Suprapubic skin (tissue), 4 donors: ENCODE measurements at regions not wholly inside any gene's neighbourhood (a gene's known extent, or its start where the extent isn't known, plus 50 kb on each side); places are given as distances from the start of the nearest gene placed in this dataset.

Experiments
- DNase-seq, 2 donors: peaks; one replicate each; pipeline ENCODE4 v3.0.0-alpha.2; 2019; ENCODE audit warnings: low spot score in 2 of 2
- H3K27ac ChIP-seq: fragments of 200-600 bp; sonication (generic); one replicate; pipeline ENCODE4 v1.5.1; 2019
- H3K27me3 ChIP-seq: fragments of 200-600 bp; sonication (generic); one replicate; pipeline ENCODE4 v1.5.1; 2019
- H3K36me3 ChIP-seq: fragments of 200-600 bp; sonication (generic); one replicate; pipeline ENCODE4 v1.5.1; 2019
- H3K4me1 ChIP-seq: fragments of 200-600 bp; sonication (generic); one replicate; pipeline ENCODE4 v1.5.1; 2019
- H3K4me3 ChIP-seq: fragments of 200-600 bp; sonication (generic); one replicate; pipeline ENCODE4 v1.5.1; 2019; ENCODE audit warnings: mild to moderate bottlenecking
- H3K9me3 ChIP-seq: fragments of 200-600 bp; sonication (generic); one replicate; pipeline ENCODE4 v1.5.1; 2019
- EP300 ChIP-seq: sonication (generic); formaldehyde crosslinking; IDR thresholded peaks from one replicate; pipeline ENCODE4 v1.6.1; 2017; ENCODE audit warnings: antibody characterized with exemption
- POLR2A ChIP-seq, 2 donors: fragments of 450-650 bp; IDR thresholded peaks; one replicate each; pipeline ENCODE4 v1.6.1; 2017; ENCODE audit warnings: antibody characterized with exemption in 2 of 2, mild to moderate bottlenecking in 2 of 2, moderate library complexity in 2 of 2
- POLR2AphosphoS5 ChIP-seq, 3 donors: sonication (generic); formaldehyde crosslinking; IDR thresholded peaks; one replicate each; pipeline ENCODE4 v1.6.1; 2017; ENCODE audit warnings: antibody characterized with exemption in 3 of 3
- WGBS: methylation state at CpG from one replicate; pipeline ENCODE4 v1.1.5; 2018; 5-methylcytosine and 5-hydroxymethylcytosine counted together
- TF ChIP-seq, protein P1 (sequence below), 2 donors: fragments of 200-600 bp in 1 of 2; fragments of 450-650 bp in 1 of 2; sonication (generic) in 1 of 2; IDR thresholded peaks; one replicate each; pipeline ENCODE4 v1.5.1; 2016 to 2019; ENCODE audit warnings: antibody characterized with exemption in 2 of 2, mild to moderate bottlenecking in 1 of 2, moderate library complexity in 1 of 2

DNA sequence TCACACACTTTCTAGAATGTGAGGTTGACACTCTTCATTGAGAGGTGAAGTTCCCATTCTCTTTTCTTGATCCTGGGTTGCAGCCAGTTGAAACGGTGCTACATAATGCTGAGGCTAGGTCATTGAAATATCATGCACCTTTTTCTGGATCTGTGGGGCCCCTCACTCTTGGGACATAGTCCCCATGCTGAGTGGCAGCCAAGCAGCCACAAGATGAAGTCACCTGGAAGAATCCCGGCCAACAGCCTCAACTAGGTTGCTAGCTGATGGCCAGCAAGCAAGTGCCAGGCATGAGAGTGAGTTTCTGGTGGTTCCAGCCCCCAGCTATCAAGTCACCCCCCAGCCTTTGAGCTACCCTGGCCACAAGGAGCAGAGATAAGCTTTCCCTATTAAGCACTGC is 148.5 kb upstream of the TSHZ3 start:
- no peaks in the 10 kb centered on the region for H3K9me3 ChIP-seq
- TF ChIP-seq POLR2A (IDR thresholded peaks at IDR 0.05) (no peak), EP300 (no peak), POLR2AphosphoS5 (IDR thresholded peaks at IDR 0.05) (no peak)
- TF ChIP-seq, protein P1, sequence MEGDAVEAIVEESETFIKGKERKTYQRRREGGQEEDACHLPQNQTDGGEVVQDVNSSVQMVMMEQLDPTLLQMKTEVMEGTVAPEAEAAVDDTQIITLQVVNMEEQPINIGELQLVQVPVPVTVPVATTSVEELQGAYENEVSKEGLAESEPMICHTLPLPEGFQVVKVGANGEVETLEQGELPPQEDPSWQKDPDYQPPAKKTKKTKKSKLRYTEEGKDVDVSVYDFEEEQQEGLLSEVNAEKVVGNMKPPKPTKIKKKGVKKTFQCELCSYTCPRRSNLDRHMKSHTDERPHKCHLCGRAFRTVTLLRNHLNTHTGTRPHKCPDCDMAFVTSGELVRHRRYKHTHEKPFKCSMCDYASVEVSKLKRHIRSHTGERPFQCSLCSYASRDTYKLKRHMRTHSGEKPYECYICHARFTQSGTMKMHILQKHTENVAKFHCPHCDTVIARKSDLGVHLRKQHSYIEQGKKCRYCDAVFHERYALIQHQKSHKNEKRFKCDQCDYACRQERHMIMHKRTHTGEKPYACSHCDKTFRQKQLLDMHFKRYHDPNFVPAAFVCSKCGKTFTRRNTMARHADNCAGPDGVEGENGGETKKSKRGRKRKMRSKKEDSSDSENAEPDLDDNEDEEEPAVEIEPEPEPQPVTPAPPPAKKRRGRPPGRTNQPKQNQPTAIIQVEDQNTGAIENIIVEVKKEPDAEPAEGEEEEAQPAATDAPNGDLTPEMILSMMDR (IDR thresholded peaks at IDR 0.05), result no peak
- WGBS, result 85% methylated on average over 2 of the region's 2 CpGs
- H3K4me3 ChIP-seq, result no peak overlapping the region
- H3K27me3 ChIP-seq, result no peaks in the 10 kb centered on the region
- no peaks in the 10 kb centered on the region for H3K4me1 ChIP-seq
- no peak overlapping the region for H3K27ac ChIP-seq
- DNase-seq, result peak in 1 of 2 donors; percentile 30
- no peaks in the 10 kb centered on the region for H3K36me3 ChIP-seq

DNA sequence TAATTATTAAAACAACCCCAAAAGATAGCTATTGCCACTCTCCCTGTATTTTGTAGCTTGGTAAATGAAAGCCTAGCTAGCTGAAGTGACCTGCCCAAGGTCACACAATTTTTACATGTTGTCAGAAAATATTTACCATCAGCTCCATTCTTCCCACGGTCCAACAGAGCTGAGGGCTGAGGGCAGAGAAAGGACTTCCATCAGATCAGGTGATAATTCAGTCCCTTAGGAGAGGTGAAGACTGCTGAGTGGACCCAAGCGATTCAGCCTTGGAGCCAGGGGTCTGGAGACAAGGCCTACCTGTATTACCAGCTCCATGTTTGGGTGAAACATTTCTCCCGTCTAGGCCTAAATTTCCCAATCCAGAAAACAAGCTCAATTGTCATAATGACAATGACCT is 149.5 kb upstream of the TSHZ3 start:
- Histone ChIP-seq H3K27me3 (no peaks in the 10 kb centered on the region), H3K36me3 (no peaks in the 10 kb centered on the region), H3K27ac (no peak overlapping the region), H3K4me1 (no peaks in the 10 kb centered on the region), H3K9me3 (no peaks in the 10 kb centered on the region), H3K4me3 (no peak overlapping the region)
- 95% methylated on average over 3 of the region's 3 CpGs for WGBS
- TF ChIP-seq POLR2A (IDR thresholded peaks at IDR 0.05) (no peak), POLR2AphosphoS5 (IDR thresholded peaks at IDR 0.05) (no peak), EP300 (no peak)
- TF ChIP-seq, protein P1 (IDR thresholded peaks at IDR 0.05), result no peak
- DNase-seq, result peak in 1 of 2 donors; percentile 21

DNA sequence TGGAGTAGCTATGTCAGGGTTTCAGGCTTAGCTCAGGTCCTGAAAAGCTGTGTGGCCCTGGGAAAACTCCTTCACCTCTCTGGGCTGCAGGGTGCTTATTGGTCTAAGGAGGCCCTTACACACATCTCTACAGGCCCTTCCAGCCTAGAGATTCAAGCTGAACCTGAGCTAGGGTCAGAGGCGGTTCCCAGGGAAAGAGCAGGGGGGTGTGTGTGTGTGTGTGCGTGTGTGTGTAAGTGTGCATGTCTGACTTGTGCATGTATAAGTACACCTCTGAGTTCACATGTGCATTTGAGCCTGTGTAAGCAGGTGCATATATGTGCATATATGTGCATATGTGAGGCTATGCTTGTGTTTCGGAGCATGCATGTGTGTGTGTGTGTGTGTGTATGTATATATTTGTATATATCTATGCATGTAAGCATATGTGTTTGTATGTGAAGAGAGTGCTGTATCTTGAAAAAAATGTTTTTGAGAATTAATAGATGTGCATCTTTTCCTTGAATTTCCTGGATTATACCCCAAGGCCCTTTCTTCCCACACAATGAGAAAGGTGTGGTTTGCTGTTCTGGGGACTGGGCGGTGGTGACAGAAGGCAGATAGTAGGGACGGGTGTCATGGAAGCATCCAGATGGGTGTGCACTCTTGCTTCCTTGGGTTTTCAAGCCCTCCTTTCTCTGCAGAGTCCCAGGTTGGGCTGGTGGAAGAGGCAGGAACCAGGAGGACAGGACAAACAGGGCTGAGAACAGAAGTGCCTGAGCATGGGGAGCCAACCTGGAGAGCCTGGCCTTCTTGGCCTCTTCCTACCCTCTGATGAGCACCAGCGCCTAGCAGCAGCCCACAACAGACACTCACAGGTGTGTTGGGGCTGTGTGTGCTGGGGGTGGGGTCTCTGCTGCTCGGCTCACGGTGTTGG is 150.3 kb upstream of the TSHZ3 start:
- peak in 1 of 2 donors; percentile 66 for DNase-seq
- Histone ChIP-seq H3K4me3 (no peak overlapping the region), H3K9me3 (no peaks in the 10 kb centered on the region), H3K27ac (no peak overlapping the region), H3K27me3 (peaks cover 6% of the 10 kb centered on the region), H3K36me3 (no peaks in the 10 kb centered on the region), H3K4me1 (no peaks in the 10 kb centered on the region)
- 78% methylated on average over 6 of the region's 8 CpGs for WGBS
- no peak for TF ChIP-seq POLR2A (IDR thresholded peaks at IDR 0.05)
- no peak for TF ChIP-seq EP300
- TF ChIP-seq POLR2AphosphoS5 (IDR thresholded peaks at IDR 0.05), result no peak
- TF ChIP-seq, protein P1 (IDR thresholded peaks at IDR 0.05), result no peak

DNA sequence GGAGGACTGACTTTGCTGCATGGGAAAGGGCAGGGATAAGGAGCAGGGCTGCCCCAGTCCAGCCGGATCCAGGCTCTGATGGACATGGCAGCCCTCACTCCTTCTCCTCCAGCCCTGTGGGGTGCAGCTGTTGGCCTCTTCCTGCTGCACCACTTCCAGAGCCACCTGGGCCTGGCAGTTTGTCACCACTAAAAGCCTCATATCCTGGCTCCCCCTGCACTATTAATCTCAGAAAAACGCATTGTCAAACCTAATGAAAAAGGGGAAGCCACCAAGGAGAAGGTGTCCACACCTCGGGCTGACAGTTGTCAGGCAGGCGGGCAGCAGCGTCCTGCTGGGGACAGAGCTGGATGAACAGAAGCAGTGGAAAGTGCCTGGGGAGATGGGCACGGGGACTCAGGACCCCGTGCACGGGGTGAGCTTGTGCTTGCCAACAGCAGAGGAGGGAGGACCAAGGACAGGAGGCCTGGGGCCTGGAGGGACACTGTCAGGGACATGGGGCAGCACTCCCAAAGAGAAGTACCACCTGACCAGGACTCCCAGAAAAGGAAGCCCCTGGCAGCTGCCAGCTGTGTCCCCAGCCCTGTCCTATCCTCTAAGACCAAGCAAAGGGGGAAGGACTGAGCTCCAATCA is 151.1 kb upstream of the TSHZ3 start:
- H3K9me3 ChIP-seq, result no peaks in the 10 kb centered on the region
- no peak overlapping the region for H3K4me3 ChIP-seq
- no peaks in the 10 kb centered on the region for H3K36me3 ChIP-seq
- H3K27me3 ChIP-seq, result peaks cover 6% of the 10 kb centered on the region
- peak; percentile 39 to 53 for DNase-seq
- TF ChIP-seq, protein P1 (IDR thresholded peaks at IDR 0.05), result no peak
- TF ChIP-seq POLR2A (IDR thresholded peaks at IDR 0.05) (no peak), EP300 (no peak), POLR2AphosphoS5 (IDR thresholded peaks at IDR 0.05) (no peak)
- no peak overlapping the region for H3K27ac ChIP-seq
- WGBS, result 94% methylated on average over 7 of the region's 8 CpGs
- no peaks in the 10 kb centered on the region for H3K4me1 ChIP-seq

DNA sequence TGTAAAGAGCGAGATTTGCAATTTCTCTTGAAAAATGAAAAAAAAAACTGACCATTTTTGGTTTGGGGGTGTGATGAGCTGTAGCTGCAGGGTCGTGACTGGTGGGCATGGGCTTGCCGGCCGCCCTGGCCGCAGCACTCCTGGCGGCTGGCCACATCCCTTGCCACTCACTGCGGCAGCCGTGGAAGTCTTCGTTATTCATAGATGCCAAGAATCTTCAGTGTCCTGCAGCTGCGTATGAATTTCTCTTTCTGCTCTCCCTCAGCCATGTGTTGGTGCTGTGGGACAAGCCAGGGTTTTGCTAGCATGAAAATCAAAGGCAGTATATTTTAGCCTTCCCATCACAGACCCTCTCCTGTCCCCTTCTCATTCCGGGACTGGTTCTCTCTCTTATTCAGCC is 151.7 kb upstream of the TSHZ3 start:
- TF ChIP-seq POLR2A (IDR thresholded peaks at IDR 0.05) (no peak), POLR2AphosphoS5 (IDR thresholded peaks at IDR 0.05) (no peak), EP300 (no peak)
- TF ChIP-seq, protein P1 (IDR thresholded peaks at IDR 0.05), result no peak
- Histone ChIP-seq H3K4me3 (no peak overlapping the region), H3K4me1 (no peaks in the 10 kb centered on the region), H3K36me3 (no peaks in the 10 kb centered on the region), H3K27ac (no peak overlapping the region), H3K27me3 (peaks cover 6% of the 10 kb centered on the region), H3K9me3 (no peaks in the 10 kb centered on the region)
- WGBS, result 91% methylated on average over 11 of the region's 11 CpGs
- peak in 1 of 2 donors; percentile 9 for DNase-seq
